ENCODE measurements at regions not wholly inside any gene's neighbourhood (a gene's known extent, or its start where the extent isn't known, plus 50 kb on each side); places are given as distances from the start of the nearest gene placed in this dataset.

- no peak for DNase-seq
These were observed 1314.1 kb upstream of the C9orf72 start for GRCh38 chr9:28887188-28887884.

- no peak for DNase-seq
These were observed 1315.5 kb upstream of the C9orf72 start for GRCh38 chr9:28888806-28889205.

DNA sequence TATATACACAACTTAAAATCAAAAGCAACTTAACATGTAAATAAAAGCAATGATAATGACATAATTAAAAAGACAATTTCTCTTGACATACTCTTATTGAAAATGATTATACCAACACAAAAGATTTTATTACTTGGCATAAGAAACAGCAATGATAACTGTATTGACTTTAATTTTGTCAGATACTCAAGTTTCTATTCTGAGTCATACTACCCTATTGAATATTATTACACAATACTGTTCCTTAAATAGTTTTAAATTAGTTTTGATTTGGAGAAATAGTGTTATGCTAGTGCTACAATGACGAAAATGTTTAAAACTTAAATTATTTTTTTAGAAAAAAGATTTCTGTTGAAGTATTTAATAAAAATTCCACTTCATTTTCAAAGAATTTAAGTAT is 1319.3 kb upstream of the C9orf72 start:
- DNase-seq: no peak

DNA sequence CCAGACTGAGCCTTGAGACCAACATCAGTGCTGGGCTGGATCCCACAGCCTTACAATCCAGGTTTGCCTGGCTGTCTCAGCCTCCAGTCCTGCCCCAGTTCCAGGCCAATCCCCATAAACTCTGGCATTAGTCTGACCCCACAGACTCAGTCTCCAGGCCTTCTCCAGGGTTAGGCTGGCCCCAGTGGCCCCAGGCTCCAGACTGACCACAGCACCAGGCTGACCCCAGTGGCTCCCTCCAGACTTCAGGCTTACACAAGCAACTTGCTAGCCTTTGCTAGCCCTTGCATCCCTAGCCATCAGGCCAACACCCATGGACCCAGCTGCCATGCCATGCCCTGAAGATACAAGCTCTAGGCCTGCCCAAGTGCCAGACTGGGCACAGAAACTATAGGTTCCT is 1326.0 kb upstream of the C9orf72 start:
- DNase-seq: no peak

GRCh38 chr9:28899926-28900325 is 1326.6 kb upstream of the C9orf72 start:
- no peak for DNase-seq

DNA sequence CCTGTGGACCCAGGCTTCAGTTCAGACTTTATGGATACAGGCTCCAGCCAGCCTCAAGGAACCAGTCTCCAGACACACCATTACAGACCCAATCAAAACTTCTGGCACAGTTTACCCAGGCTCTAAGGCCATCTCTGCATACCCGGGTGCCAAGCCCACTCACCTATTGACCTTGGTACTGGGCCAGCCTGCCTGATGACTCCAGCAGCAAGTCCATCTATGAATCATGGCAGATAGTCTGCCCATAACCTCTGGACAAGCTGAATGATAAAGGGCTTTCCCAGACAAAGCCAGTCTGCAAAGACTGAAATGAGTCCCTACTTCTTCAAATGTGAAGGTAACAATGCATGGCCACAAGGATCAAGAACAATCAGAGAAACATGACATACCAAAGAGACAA is 1327.1 kb upstream of the C9orf72 start:
- DNase-seq: no peak

GRCh38 chr9:28909526-28909925 is 1336.2 kb upstream of the C9orf72 start:
- DNase-seq: no peak

- DNase-seq: no peak
These were observed 1339.3 kb upstream of the C9orf72 start for GRCh38 chr9:28912621-28913020.

GRCh38 chr9:28915202-28915930 is 1342.1 kb upstream of the C9orf72 start:
- DNase-seq: no peak

DNA sequence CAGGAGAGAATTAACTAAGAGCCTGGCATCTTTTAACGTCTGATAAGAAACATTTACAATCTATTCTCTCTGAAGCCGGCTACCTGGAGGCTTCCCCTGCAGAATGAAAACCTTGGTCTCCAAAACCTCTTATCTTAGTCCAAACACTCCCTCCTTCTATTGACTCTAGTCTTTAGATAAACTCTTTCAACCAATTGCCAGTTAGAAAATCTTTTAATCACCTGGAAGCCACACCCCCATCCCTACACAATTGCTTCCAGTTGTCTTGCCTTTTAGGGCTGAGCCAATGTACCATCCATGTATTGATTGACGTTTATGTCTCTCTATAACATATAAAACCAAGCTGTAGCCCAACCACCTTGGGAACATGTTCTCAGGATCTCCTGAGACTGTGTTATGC is 1343.1 kb upstream of the C9orf72 start:
- DNase-seq: no peak

DNA sequence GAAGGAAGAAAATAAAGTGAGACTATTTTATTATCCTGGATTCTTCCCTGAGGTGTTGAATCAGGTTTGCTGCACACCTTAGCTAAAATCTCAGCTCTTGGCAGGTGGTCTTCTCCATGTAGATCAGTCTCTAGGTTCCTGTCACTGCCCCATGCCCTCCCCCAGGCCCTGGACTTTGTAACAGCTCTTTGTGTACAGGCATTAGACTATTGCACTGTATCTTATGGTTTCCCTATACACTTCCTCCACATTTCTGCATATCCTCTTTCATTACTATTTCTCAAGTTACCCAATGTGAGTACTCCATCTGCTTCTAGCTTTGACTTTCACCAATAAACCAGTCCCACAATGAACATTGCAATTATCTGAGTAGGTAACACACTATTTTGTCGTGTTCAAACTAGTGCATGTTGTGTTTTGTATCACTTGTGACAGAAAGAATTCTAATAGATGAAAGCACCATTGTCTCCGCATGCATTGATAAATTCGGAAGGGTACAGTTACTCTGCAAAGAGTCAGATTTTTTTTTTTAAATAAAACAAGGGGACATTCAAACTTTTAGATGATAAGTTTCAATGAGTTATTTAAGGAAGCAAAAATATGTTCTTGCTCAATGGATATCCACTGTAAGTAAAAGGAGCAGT is 1348.7 kb upstream of the C9orf72 start:
- DNase-seq: no peak

DNA sequence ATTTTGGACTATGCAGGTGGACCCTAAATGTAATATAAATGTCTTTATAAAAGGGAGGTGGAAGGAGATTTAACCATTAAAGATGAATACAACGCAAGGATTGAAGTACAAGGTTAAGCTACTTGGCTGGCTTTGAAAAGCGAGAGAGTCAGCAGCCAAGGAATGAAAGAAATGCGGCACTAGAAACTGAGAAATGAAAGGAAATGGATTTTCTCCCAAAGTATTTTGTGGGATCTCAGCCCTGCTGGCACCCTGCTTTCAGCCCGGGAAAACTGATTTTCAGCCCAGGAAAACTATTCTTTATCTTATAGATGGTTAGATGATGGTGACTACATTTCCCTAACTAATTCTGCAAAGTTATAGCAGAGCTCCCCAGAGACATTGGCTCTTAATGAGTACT is 1349.6 kb upstream of the C9orf72 start:
- no peak for DNase-seq

GRCh38 chr9:28923351-28923750 is 1350.1 kb upstream of the C9orf72 start:
- DNase-seq: no peak

- DNase-seq: no peak
These were observed 1351.9 kb upstream of the C9orf72 start for GRCh38 chr9:28925157-28925556.

DNA sequence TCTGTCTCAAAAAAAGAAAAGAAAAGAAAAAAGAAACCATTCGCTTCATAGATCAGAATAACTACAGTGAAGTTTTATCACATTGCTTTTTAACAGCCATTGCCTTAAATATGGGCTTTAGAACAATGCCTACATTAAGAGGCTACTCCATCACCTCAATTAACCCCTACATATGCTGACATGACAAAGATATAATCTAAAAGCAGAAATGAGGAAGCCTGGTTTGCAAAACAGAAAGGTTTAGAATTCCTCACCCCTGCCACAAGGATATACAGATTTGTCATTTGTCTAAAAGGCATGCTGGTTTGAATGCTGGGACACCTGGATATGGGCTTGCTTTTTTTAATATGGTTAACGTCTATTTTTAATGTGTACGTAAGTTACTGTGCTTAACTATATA is 1353.0 kb upstream of the C9orf72 start:
- DNase-seq: no peak

DNA sequence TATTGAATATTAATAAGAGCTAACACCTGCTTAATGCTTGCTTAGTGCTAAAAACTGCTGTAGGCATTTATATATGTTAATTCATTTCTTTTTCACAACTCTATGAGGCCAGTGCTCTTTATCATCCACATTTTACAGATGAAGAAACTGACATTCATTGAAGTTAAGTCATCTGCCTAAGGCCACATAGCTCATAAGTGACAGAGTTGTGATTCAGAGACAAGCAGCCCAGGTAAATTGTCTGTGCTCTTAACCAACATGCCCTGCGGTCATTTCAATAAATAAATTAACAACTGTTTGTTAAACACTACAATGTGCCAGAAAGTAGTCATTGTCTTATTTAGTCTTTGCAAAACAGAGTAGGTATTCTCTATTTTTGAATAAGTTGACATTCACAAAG is 1354.4 kb upstream of the C9orf72 start:
- DNase-seq: no peak

DNA sequence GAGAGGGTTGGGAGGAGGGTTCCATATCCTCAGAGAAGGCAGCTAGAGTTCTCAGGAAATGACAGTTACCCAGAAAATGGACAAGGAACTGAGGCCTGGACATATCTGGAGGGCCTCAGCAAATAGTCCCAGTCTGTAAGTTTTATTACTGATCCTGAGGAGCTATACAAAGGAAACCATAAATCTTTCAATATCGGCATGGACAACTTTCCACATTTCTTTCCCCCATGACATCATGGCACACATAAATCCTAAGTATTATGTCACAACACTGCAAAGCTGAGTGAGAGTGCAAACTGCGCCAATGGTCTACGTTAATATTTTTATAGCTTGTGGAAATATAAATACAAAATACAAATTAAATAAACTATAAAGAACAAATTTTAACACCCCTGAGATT is 1356.2 kb upstream of the C9orf72 start:
- DNase-seq: no peak

- no peak for DNase-seq
These were observed 1357.5 kb upstream of the C9orf72 start for GRCh38 chr9:28930766-28931165.

GRCh38 chr9:28934111-28934510 is 1360.8 kb upstream of the C9orf72 start:
- no peak for DNase-seq

DNA sequence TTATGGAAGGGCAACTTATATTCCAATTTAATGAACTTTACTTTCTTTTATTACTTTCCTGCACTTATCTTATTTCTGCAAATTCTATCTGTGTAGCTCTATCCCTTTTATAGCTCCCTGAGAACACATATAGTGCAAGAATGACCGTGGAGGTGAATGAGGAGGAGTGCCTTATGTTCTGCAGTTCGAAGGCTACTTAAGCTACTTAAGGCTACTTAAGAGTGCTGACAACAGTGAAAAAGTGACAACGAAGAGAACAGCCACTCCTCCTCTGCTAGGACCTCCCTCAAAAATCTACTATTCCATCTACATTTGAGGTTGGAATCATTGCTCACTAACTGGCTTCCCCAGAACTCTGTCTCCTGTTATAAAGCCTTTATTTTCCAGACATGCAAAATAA is 1365.7 kb upstream of the C9orf72 start:
- no peak for DNase-seq

- no peak for DNase-seq
These were observed 1368.6 kb upstream of the C9orf72 start for GRCh38 chr9:28941856-28942255.

DNA sequence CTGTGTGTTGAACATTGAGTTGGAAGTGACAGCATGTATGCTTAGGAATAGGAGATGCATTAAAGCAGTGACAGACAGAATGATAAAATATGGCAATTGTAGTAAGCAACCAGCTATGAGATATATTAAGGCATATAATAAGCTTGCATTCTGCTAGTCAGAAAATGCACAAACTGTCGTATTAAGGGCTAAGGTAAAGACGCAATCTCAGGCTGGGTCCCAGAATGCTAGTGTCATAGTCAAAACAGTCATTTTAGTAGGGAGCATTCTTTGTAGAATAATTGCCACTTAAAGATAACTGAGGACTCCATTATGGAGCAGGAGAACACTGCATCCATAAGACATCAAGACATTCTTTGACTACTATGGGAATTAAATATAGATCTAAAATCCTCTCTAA is 1369.7 kb upstream of the C9orf72 start:
- DNase-seq: no peak

DNA sequence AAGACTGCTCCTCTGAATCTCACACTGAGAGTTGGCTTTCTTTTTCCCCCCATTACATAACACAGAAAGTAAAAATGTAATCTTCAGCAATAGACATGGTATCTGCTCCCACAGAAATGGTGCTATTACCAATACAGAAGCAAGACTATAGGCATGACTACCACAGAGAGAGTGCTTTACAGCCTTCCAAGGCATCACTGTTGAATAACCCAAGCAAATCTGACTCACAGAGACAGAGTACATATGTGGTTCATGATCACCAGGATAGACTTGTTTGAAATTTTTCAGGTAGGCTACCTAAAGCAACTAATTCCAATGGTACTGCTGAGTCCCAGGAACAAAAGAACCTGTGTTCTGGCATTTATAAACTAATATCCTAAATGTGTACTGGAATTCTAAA is 1373.4 kb upstream of the C9orf72 start:
- DNase-seq: no peak

- DNase-seq: no peak
These were observed 1378.7 kb upstream of the C9orf72 start for GRCh38 chr9:28951945-28952344.
